ENCODE measurements at regions not wholly inside any gene's neighbourhood (a gene's known extent, or its start where the extent isn't known, plus 50 kb on each side); places are given as distances from the start of the nearest gene placed in this dataset.

DNA sequence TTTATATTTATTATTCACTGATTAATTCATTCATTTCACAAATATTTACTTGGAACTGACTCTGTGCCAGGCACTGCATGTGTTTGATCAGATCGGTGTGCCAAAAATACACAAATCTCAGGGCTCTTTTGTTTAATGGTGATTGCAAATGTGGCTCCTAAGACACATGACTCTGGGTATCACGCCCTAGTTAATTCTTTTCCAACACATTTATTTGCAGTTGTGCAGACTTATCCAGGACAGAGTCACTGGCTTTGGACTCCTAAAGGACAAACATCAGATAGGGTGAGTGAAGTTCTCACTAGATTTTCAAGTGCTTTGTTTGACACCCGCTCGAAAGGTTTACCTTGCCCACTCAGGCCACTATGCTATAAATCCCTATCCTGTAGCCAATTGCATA is 335.5 kb downstream of the BARHL2 start:
- TF ChIP-seq RAD21 (conservative IDR thresholded peaks at IDR 0.05 in 1 of 2, IDR thresholded peaks at IDR 0.05 in 1 of 2) (no peak), HMGXB4 (CRISPR knock-in tag; IDR thresholded peaks at IDR 0.05; ENCODE audit: borderline replicate concordance) (no peak), RFX5 (IDR thresholded peaks at IDR 0.05) (no peak), POLR2A (IDR thresholded peaks at IDR 0.05; ENCODE audit: low read length) (no peak), ZSCAN20 (CRISPR knock-in tag; IDR thresholded peaks at IDR 0.05) (no peak), ELK1 (IDR thresholded peaks at IDR 0.05; ENCODE audit: low read depth, low read length) (no peak), EHF (CRISPR knock-in tag; IDR thresholded peaks at IDR 0.05) (no peak), RCOR1 (IDR thresholded peaks at IDR 0.05; ENCODE audit: low read depth, low read length) (no peak), CHD4 (IDR thresholded peaks at IDR 0.05; ENCODE audit: borderline replicate concordance) (no peak), REST (IDR thresholded peaks at IDR 0.05) (no peak), MAFK (IDR thresholded peaks at IDR 0.05; ENCODE audit: partially characterized antibody) (no peak), EHMT2 (IDR thresholded peaks at IDR 0.05; ENCODE audit: low read depth) (no peak), ZC3H11A (IDR thresholded peaks at IDR 0.05) (no peak), HES2 (IDR thresholded peaks at IDR 0.05) (no peak), FOSL2 (IDR thresholded peaks at IDR 0.05) (no peak), FOSL2 (CRISPR knock-in tag; IDR thresholded peaks at IDR 0.05) (no peak), SREBF2 (IDR thresholded peaks at IDR 0.05) (no peak), MYC (IDR thresholded peaks at IDR 0.05; ENCODE audit: borderline replicate concordance, low read length) (no peak), TP53 (CRISPR knock-in tag; IDR thresholded peaks at IDR 0.05) (no peak), RNF2 (IDR thresholded peaks at IDR 0.05; ENCODE audit: borderline replicate concordance, low read depth) (no peak)
- TF ChIP-seq, protein P1, sequence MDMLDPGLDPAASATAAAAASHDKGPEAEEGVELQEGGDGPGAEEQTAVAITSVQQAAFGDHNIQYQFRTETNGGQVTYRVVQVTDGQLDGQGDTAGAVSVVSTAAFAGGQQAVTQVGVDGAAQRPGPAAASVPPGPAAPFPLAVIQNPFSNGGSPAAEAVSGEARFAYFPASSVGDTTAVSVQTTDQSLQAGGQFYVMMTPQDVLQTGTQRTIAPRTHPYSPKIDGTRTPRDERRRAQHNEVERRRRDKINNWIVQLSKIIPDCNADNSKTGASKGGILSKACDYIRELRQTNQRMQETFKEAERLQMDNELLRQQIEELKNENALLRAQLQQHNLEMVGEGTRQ (IDR thresholded peaks at IDR 0.05), result no peak
- no peak for DNase-seq (ENCODE audit: low read depth in 1 of 2, low spot score in 1 of 2)
- Histone ChIP-seq H3K4me2 (no peak overlapping the region), H3K9me3 (no peaks in the 10 kb centered on the region), H3K4me1 (peaks cover under 1% of the 10 kb centered on the region; the same call in 1 of the 3 replicates), H3K4me3 (no peak overlapping the region), H3K27ac (no peak overlapping the region)
- ChIA-PET CTCF (no interaction called here), POLR2A (no interaction called here)
- no peak for FAIRE-seq
- 31% methylated on average over 4 of the region's 4 CpGs for WGBS (ENCODE audit: missing lambda C conversion rate)
- no peak for ATAC-seq

DNA sequence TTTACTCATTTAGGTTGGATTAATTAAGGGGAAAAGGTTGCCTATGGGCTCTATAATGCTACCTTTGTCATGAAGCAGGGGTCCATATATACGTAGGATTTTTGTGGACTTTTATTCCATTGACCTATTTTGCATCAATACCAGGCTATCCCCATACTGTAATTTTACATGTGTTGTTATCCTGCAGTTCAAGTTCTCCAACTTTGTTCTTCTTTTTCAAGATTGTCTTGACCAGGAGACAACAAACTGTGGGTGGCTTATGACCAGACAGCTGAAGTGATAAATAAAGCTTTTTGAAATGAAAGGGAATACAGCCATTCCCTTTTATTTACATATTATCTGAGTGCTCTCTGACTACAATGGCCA is 345.7 kb downstream of the BARHL2 start:
- POLR2A ChIA-PET, result no interaction called here
- Histone ChIP-seq H3K9me3 (no peaks in the 10 kb centered on the region), H3K4me3 (no peak overlapping the region), H3K27ac (no peak overlapping the region), H3K4me2 (no peak overlapping the region), H3K4me1 (no peaks in the 10 kb centered on the region)
- CTCF ChIA-PET, result no interaction called here
- 5% methylated on average over 1 of the region's 1 CpG for WGBS (ENCODE audit: missing lambda C conversion rate)
- ATAC-seq (no peak), FAIRE-seq (no peak), DNase-seq (ENCODE audit: low read depth in 1 of 2, low spot score in 1 of 2) (no peak)
- TF ChIP-seq CBX8 (IDR thresholded peaks at IDR 0.05), result no peak
- no peak for TF ChIP-seq ZSCAN20 (CRISPR knock-in tag; IDR thresholded peaks at IDR 0.05)
- no peak for TF ChIP-seq BHLHE40 (IDR thresholded peaks at IDR 0.05; ENCODE audit: low read depth, low read length)
- no peak for TF ChIP-seq HES2 (IDR thresholded peaks at IDR 0.05)
- TF ChIP-seq FOXS1 (CRISPR knock-in tag; IDR thresholded peaks at IDR 0.05), result no peak
- TF ChIP-seq ZNF302 (CRISPR knock-in tag; IDR thresholded peaks at IDR 0.05), result no peak
- no peak for TF ChIP-seq JUNB (IDR thresholded peaks at IDR 0.05)
- no peak for TF ChIP-seq EHF (CRISPR knock-in tag; IDR thresholded peaks at IDR 0.05)
- TF ChIP-seq, protein P2, sequence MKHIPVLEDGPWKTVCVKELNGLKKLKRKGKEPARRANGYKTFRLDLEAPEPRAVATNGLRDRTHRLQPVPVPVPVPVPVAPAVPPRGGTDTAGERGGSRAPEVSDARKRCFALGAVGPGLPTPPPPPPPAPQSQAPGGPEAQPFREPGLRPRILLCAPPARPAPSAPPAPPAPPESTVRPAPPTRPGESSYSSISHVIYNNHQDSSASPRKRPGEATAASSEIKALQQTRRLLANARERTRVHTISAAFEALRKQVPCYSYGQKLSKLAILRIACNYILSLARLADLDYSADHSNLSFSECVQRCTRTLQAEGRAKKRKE (CRISPR knock-in tag; IDR thresholded peaks at IDR 0.05; ENCODE audit: low read depth), result no peak
- no peak for TF ChIP-seq SREBF2 (IDR thresholded peaks at IDR 0.05)
- no peak for TF ChIP-seq PHF8 (IDR thresholded peaks at IDR 0.05; ENCODE audit: borderline replicate concordance, low read depth)
- no peak for TF ChIP-seq CTCF (IDR thresholded peaks at IDR 0.05)
